HCT116 (cell line): ENCODE measurements at regions not wholly inside any gene's neighbourhood (a gene's known extent, or its start where the extent isn't known, plus 50 kb on each side); places are given as distances from the start of the nearest gene placed in this dataset.

Experiments
- ATAC-seq: fragments of 200-7000 bp; cut with Tn5 transposase; 2 replicates; pipeline ENCODE4 v1.9.1; 2020; ENCODE audit warnings: mild to moderate bottlenecking, moderate library complexity
- BruUV-seq: library from RNA; stranded (reverse); fragments of 400-500 nt; replicated peaks from 2 replicates; lab custom pipeline; 2021; lab: Mats Ljungman, UMichigan
- CTCF ChIA-PET: fragments of 300-600 bp; sonication (Branson Sonifier 250); formaldehyde crosslinking; loops from one replicate; lab custom pipeline; 2021; ENCODE audit warnings: antibody characterized with exemption; lab: Charles Lee
- POLR2A ChIA-PET: fragments of 300-600, 350-600 bp; sonication (Branson Sonifier 250); formaldehyde crosslinking; loops from one replicate; lab custom pipeline; 2021; ENCODE audit warnings: antibody characterized with exemption; lab: Charles Lee
- RAD21 ChIA-PET, 2 experiments: fragments of 300-600 bp; sonication (Branson Sonifier 250); formaldehyde crosslinking; loops; one replicate each; lab custom pipeline; 2023; ENCODE audit warnings: low total read pairs in 2 of 2; ENCODE audit not compliant: uncharacterized antibody in 2 of 2, unreplicated experiment in 2 of 2, low non-redundant PET in 1 of 2; lab: Charles Lee
- DNase-seq: peaks from one replicate; pipeline ENCODE4 v3.0.0-alpha.2; 2010; ENCODE audit warnings: low read depth, low spot score
- H2AFZ ChIP-seq: fragments of 200-600 bp; shearing (Covaris generic), sonication (generic); 2 replicates; pipeline ENCODE4 v1.6.1; 2017; ENCODE audit warnings: low read depth, mixed run types, mixed read lengths, antibody characterized with exemption, low read length; ENCODE audit not compliant: poor library complexity, severe bottlenecking
- H3K27ac ChIP-seq: 2 replicates; pipeline ENCODE4 v1.5.1; 2012; ENCODE audit warnings: low read depth, low read length
- H3K27me3 ChIP-seq: fragments of 200-600 bp; sonication (generic); 2 replicates; pipeline ENCODE4 v1.6.1; 2016; ENCODE audit warnings: mixed run types, low read length, mixed read lengths; ENCODE audit not compliant: insufficient read depth
- H3K36me3 ChIP-seq, 2 experiments: fragments of 200-500 bp in 1 of 2; fragments of 200-600 bp in 1 of 2; sonication (Bioruptor generic) in 1 of 2; sonication (generic) in 1 of 2; 2 replicates each; pipeline versions ENCODE4 v1.5.1 to v1.6.1; 2014 to 2016; ENCODE audit warnings: low read length in 2 of 2, inconsistent platforms in 1 of 2, mixed read lengths in 1 of 2, mixed run types in 1 of 2; ENCODE audit not compliant: insufficient read depth in 2 of 2, control insufficient read depth in 1 of 2
- H3K4me1 ChIP-seq, 2 experiments: fragments of 200-600 bp in 1 of 2; sonication (generic) in 1 of 2; 2 replicates each; pipeline versions ENCODE4 v1.5.1 to v1.6.1; 2012 to 2017; ENCODE audit warnings: low read length in 2 of 2, inconsistent platforms in 1 of 2, mild to moderate bottlenecking in 1 of 2, mixed read lengths in 1 of 2, mixed run types in 1 of 2, moderate library complexity in 1 of 2; ENCODE audit not compliant: insufficient read depth in 2 of 2, control insufficient read depth in 1 of 2
- H3K4me2 ChIP-seq: fragments of 200-600 bp; sonication (generic); 2 replicates; pipeline ENCODE4 v1.6.1; 2017; ENCODE audit warnings: mixed run types, low read length, mixed read lengths
- H3K4me3 ChIP-seq, 2 experiments: fragments of 200-600 bp in 1 of 2; sonication (generic) in 1 of 2; replicated peaks in 1 of 2; 2 replicates each; pipeline ENCODE4 v1.5.1; 2011 to 2016; ENCODE audit warnings: low read length in 2 of 2, control low read depth in 1 of 2, low read depth in 1 of 2, mild to moderate bottlenecking in 1 of 2, mixed read lengths in 1 of 2, mixed run types in 1 of 2
- H3K79me2 ChIP-seq: fragments of 200-600 bp; sonication (generic); 2 replicates; pipeline ENCODE4 v1.6.1; 2017; ENCODE audit warnings: mild to moderate bottlenecking, mixed run types, low read length, moderate library complexity, mixed read lengths; ENCODE audit not compliant: insufficient read depth
- H3K9ac ChIP-seq: fragments of 200-600 bp; sonication (generic); 2 replicates; pipeline ENCODE4 v1.6.1; 2016; ENCODE audit warnings: low read length, mixed read lengths
- H3K9me2 ChIP-seq: fragments of 200-600 bp; sonication (generic), shearing (Covaris generic); 2 replicates; pipeline ENCODE4 v1.6.1; 2017; ENCODE audit warnings: mixed run types, mild to moderate bottlenecking, moderate library complexity; ENCODE audit not compliant: insufficient read depth
- H3K9me3 ChIP-seq, 2 experiments: fragments of 200-500 bp in 1 of 2; fragments of 200-600 bp in 1 of 2; sonication (Bioruptor generic) in 1 of 2; sonication (generic) in 1 of 2; 2 replicates each; pipeline ENCODE4 v1.6.1; 2014 to 2017; ENCODE audit warnings: low read length in 2 of 2, mixed read lengths in 2 of 2, inconsistent platforms in 1 of 2, low read depth in 1 of 2, mild to moderate bottlenecking in 1 of 2, mixed run types in 1 of 2, moderate library complexity in 1 of 2; ENCODE audit not compliant: control insufficient read depth in 1 of 2, insufficient read depth in 1 of 2
- H4K20me1 ChIP-seq: fragments of 200-600 bp; sonication (generic), shearing (Covaris generic); 2 replicates; pipeline ENCODE4 v1.6.1; 2017; ENCODE audit warnings: mixed run types, mild to moderate bottlenecking, moderate library complexity; ENCODE audit not compliant: insufficient read depth
- CBX3 ChIP-seq: IDR thresholded peaks from 2 replicates; pipeline ENCODE4 v1.6.1; 2012; ENCODE audit warnings: low read depth
- CEBPB ChIP-seq: IDR thresholded peaks from 2 replicates; pipeline ENCODE4 v1.6.1; 2012; ENCODE audit warnings: low read depth
- EGR1 ChIP-seq: IDR thresholded peaks from 2 replicates; pipeline ENCODE4 v1.6.1; 2012; ENCODE audit warnings: low read depth
- ELF1 ChIP-seq: IDR thresholded peaks from 2 replicates; pipeline ENCODE4 v1.6.1; 2012; ENCODE audit warnings: low read depth, borderline replicate concordance
- EZH2 ChIP-seq: fragments of 200-600 bp; sonication (generic); IDR thresholded peaks from 2 replicates; pipeline ENCODE4 v1.6.1; 2017; ENCODE audit warnings: antibody characterized with exemption, mixed run types
- EZH2phosphoT487 ChIP-seq: fragments of 200-600 bp; IDR thresholded peaks from 2 replicates; pipeline ENCODE4 v1.6.1; 2018; ENCODE audit warnings: antibody characterized with exemption, borderline replicate concordance
- JUND ChIP-seq: IDR thresholded peaks from 2 replicates; pipeline ENCODE4 v1.6.1; 2012
- POLR2AphosphoS5 ChIP-seq: IDR thresholded peaks from 2 replicates; pipeline ENCODE4 v1.6.1; 2011; ENCODE audit warnings: mild to moderate bottlenecking, low read depth, low read length, moderate library complexity
- RAD21 ChIP-seq: IDR thresholded peaks from 2 replicates; pipeline ENCODE4 v1.6.1; 2012; ENCODE audit warnings: low read depth, mild to moderate bottlenecking
- SIN3A ChIP-seq: IDR thresholded peaks from 2 replicates; pipeline ENCODE4 v1.6.1; 2012; ENCODE audit warnings: low read depth
- TCF7L2 ChIP-seq: IDR thresholded peaks from 2 replicates; pipeline ENCODE4 v1.7.0; 2011; ENCODE audit warnings: borderline replicate concordance, inconsistent platforms; ENCODE audit not compliant: insufficient read depth, insufficient read length; ENCODE audit errors: extremely low read depth
- ZNF274 ChIP-seq: fragments of 200-500 bp; sonication (Bioruptor generic); IDR thresholded peaks from 2 replicates; pipeline ENCODE4 v1.6.1; 2014; ENCODE audit warnings: mild to moderate bottlenecking, low read depth, low read length, inconsistent platforms
- intact Hi-C: fragments of 100-400 bp; cut with micrococcal nuclease; formaldehyde crosslinking; loops from 2 replicates; pipeline ENCODE4 v1.10.0; 2022
- TF ChIP-seq, protein P1 (sequence below), 3 experiments: fragments of 200-600 bp in 1 of 3; sonication (generic) in 1 of 3; IDR thresholded peaks in 2 of 3; conservative IDR thresholded peaks in 1 of 3; 2 replicates each; pipeline ENCODE4 v1.5.1; 2012 to 2017; ENCODE audit warnings: low read depth in 2 of 3, low read length in 2 of 3, antibody characterized with exemption in 1 of 3, borderline replicate concordance in 1 of 3, control low read depth in 1 of 3, mild to moderate bottlenecking in 1 of 3, mixed read lengths in 1 of 3, mixed run types in 1 of 3, moderate library complexity in 1 of 3; ENCODE audit not compliant: insufficient read depth in 1 of 3
- TF ChIP-seq, protein P2 (sequence below): IDR thresholded peaks from 2 replicates; pipeline ENCODE4 v1.6.1; 2012
- TF ChIP-seq, protein P3 (sequence below): IDR thresholded peaks from 2 replicates; pipeline ENCODE4 v1.6.1; 2012; ENCODE audit warnings: low read depth

DNA sequence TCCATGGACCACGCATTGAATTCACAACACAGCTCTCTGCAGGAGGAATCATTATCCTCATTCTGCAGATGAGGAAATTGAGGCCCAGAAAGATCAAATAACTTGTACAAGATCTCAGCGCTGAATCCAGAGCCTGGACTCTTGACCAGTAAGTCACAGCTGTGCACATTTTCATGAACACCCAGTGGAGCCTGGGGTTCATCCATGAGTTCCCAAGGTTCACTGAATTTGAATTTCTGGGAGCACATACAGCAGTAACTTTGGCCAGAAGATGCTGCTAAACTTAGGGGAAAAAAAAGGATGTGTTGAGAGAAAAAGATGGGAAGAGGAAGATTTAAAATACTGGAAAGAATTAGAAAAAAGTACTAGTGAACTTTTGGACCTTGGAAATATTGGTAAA lies 218.7 kb upstream of the PPARGC1A start:
- no TSS peak for BruUV-seq

DNA sequence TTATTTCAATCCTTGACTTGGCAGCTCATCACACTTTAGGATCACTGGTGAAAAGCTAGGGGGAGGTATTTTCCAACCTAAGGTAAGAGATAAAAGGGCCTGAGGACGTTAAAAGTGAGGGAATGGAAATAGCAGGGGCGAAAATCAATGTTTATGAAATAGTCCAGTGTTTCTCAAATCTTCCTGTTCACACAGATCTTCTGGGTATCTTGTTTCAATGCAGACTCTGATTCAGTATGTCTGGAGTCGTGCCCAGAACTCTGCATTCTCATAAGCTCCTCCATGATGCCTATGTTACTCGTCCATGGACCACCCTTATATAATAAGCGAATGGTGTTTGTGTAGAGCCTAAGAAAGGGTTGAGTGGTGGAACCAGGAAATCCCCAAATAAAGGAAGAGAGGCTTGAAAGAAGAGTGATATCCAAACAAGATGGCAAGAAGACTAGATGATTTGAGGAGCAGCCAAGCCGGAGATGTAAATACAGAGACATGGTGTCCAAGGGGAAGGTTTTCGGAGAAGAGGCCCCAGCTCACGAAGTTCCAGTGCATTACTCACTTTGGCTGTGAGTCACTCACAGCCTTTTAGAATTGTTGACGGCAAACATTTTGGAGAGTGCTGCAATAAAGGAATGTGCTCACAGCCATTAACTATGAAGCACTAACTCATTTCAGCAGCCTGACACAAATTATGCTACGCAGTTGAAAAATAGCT lies 215.6 kb upstream of the PPARGC1A start:
- ChIA-PET RAD21 (no interaction called here), POLR2A (no interaction called here), CTCF (no interaction called here)
- no peak overlapping the region for H2AFZ ChIP-seq
- H3K4me2 ChIP-seq = no peak overlapping the region
- DNase-seq = no peak
- no peak overlapping the region for H3K4me3 ChIP-seq
- no peaks in the 10 kb centered on the region for H3K9me2 ChIP-seq
- H3K27ac ChIP-seq = no peak overlapping the region
- intact Hi-C loops = no loop called here
- no peak for ATAC-seq
- H4K20me1 ChIP-seq = no peaks in the 10 kb centered on the region
- no peaks in the 10 kb centered on the region for H3K79me2 ChIP-seq
- H3K9me3 ChIP-seq = peaks cover 5 to 27% of the 10 kb centered on the region in 2 experiments; a peak in 2 of 4 replicates
- no peaks in the 10 kb centered on the region for H3K36me3 ChIP-seq
- no peaks in the 10 kb centered on the region for H3K4me1 ChIP-seq
- H3K9ac ChIP-seq = no peak overlapping the region
- H3K27me3 ChIP-seq = no peaks in the 10 kb centered on the region
- no TSS peak for BruUV-seq
- TF ChIP-seq EZH2 = no peak
- no peak for TF ChIP-seq EGR1
- TF ChIP-seq CBX3 = no peak
- no peak for TF ChIP-seq ZNF274
- TF ChIP-seq, protein P1, sequence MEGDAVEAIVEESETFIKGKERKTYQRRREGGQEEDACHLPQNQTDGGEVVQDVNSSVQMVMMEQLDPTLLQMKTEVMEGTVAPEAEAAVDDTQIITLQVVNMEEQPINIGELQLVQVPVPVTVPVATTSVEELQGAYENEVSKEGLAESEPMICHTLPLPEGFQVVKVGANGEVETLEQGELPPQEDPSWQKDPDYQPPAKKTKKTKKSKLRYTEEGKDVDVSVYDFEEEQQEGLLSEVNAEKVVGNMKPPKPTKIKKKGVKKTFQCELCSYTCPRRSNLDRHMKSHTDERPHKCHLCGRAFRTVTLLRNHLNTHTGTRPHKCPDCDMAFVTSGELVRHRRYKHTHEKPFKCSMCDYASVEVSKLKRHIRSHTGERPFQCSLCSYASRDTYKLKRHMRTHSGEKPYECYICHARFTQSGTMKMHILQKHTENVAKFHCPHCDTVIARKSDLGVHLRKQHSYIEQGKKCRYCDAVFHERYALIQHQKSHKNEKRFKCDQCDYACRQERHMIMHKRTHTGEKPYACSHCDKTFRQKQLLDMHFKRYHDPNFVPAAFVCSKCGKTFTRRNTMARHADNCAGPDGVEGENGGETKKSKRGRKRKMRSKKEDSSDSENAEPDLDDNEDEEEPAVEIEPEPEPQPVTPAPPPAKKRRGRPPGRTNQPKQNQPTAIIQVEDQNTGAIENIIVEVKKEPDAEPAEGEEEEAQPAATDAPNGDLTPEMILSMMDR (IDR thresholded peaks at IDR 0.05 in 2 of 3, conservative IDR thresholded peaks at IDR 0.05 in 1 of 3; ENCODE audit: borderline replicate concordance in 1 of 3, insufficient read depth in 1 of 3, low read depth in 2 of 3, low read length in 2 of 3) = no peak
- no peak for TF ChIP-seq ELF1
- no peak for TF ChIP-seq SIN3A
- TF ChIP-seq TCF7L2 = no peak
- TF ChIP-seq, protein P2, sequence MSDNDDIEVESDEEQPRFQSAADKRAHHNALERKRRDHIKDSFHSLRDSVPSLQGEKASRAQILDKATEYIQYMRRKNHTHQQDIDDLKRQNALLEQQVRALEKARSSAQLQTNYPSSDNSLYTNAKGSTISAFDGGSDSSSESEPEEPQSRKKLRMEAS = no peak
- TF ChIP-seq RAD21 = no peak
- TF ChIP-seq JUND = no peak
- TF ChIP-seq CEBPB = no peak
- no peak for TF ChIP-seq EZH2phosphoT487
- TF ChIP-seq POLR2AphosphoS5 = no peak
- TF ChIP-seq, protein P3, sequence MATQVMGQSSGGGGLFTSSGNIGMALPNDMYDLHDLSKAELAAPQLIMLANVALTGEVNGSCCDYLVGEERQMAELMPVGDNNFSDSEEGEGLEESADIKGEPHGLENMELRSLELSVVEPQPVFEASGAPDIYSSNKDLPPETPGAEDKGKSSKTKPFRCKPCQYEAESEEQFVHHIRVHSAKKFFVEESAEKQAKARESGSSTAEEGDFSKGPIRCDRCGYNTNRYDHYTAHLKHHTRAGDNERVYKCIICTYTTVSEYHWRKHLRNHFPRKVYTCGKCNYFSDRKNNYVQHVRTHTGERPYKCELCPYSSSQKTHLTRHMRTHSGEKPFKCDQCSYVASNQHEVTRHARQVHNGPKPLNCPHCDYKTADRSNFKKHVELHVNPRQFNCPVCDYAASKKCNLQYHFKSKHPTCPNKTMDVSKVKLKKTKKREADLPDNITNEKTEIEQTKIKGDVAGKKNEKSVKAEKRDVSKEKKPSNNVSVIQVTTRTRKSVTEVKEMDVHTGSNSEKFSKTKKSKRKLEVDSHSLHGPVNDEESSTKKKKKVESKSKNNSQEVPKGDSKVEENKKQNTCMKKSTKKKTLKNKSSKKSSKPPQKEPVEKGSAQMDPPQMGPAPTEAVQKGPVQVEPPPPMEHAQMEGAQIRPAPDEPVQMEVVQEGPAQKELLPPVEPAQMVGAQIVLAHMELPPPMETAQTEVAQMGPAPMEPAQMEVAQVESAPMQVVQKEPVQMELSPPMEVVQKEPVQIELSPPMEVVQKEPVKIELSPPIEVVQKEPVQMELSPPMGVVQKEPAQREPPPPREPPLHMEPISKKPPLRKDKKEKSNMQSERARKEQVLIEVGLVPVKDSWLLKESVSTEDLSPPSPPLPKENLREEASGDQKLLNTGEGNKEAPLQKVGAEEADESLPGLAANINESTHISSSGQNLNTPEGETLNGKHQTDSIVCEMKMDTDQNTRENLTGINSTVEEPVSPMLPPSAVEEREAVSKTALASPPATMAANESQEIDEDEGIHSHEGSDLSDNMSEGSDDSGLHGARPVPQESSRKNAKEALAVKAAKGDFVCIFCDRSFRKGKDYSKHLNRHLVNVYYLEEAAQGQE = no peak

More for the DNA sequence above, 218.7 kb upstream of the PPARGC1A start:
- Histone ChIP-seq H3K9me2 (no peaks in the 10 kb centered on the region), H4K20me1 (no peaks in the 10 kb centered on the region), H3K79me2 (no peaks in the 10 kb centered on the region), H3K4me1 (no peaks in the 10 kb centered on the region), H3K9me3 (peaks cover 0 to 26% of the 10 kb centered on the region in 2 experiments; a peak in 1 of 4 replicates), H3K27ac (no peak overlapping the region), H3K9ac (no peak overlapping the region), H3K4me2 (no peak overlapping the region), H2AFZ (no peak overlapping the region), H3K36me3 (no peaks in the 10 kb centered on the region), H3K4me3 (no peak overlapping the region), H3K27me3 (no peaks in the 10 kb centered on the region)
- POLR2A ChIA-PET = no interaction called here
- RAD21 ChIA-PET = no interaction called here
- CTCF ChIA-PET = no interaction called here
- ATAC-seq = no peak
- no peak for DNase-seq
- TF ChIP-seq CEBPB = no peak
- intact Hi-C loops = no loop called here
